ENCODE measurements at regions not wholly inside any gene's neighbourhood (a gene's known extent, or its start where the extent isn't known, plus 50 kb on each side); places are given as distances from the start of the nearest gene placed in this dataset.

GRCh38 chrX:39854772-39855747 lies 242.7 kb downstream of the BCOR start:
- TF ChIP-seq CTCF (IDR thresholded peaks at IDR 0.05 in 8 of 11, conservative IDR thresholded peaks at IDR 0.05 in 3 of 11) (no peak), POLR2A (IDR thresholded peaks at IDR 0.05) (no peak), POLR2AphosphoS5 (IDR thresholded peaks at IDR 0.05) (peak in 1 of 3 donors; percentile 33)

Measured in spleen (tissue), 7 donors.